GM18867 (cell line): ENCODE measurements at regions not wholly inside any gene's neighbourhood (a gene's known extent, or its start where the extent isn't known, plus 50 kb on each side); places are given as distances from the start of the nearest gene placed in this dataset.

Experiments
- ATAC-seq: cut with Tn5 transposase; IDR thresholded peaks from one replicate; pipeline ENCODE4 v1.9.1; 2021; ENCODE audit warnings: mild to moderate bottlenecking, moderate library complexity; ENCODE audit not compliant: unreplicated experiment

DNA sequence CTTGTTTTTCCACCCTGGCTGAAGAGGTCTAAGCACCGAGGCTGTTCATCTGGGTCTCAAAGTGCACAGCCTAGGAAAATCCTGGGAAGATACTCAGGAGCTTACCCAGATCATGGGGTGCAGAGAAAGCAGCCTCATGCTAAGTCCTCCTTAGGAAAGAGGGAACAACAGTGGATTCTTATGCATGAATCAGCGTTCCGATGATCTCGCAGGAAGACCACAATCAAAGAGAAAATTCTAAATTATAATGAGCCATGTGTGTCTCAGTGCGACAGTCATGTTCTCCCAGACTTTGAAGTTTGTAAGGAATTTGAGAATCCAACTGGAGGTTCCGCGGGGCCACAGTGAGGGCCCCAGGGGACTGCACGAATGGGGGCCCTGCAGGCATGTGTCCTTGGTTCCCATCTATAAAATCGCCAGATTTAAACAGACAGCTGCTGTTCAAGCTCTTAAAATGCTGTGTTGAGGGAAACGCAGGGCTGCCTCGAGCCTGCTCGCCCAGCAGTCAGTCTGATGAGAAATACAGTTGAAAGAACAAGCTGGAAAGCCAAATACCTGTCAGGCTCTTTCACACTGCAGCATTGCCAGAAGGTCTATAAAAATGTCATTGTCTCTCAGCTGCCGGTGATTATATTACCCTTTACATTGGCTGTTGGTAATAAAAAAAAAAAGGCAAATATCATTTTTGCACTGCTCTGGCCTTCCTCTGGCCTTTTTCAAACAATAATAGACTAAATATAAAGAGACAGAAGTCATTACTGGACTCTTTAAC, 152.1 kb downstream of the PMP22 start:
- no peak for ATAC-seq

DNA sequence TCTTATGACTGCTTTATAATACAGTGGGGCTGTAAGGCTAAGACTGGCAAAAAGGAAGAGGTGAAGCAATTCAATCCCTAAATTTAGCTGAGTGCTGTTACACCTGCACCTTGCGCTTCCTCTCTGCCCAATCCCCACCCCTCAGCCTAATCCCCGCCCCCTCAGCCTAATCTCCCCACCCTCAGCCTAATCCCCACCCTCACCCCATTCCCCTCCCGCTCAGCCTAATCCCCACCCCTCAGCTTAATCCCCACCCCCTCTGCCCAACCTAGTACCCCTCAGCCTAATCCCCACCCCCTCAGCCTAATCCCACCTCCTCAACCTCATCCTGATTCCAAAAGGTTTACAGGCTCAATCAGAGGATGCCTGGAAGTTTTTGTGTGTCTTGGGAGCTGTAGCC, 155.5 kb downstream of the PMP22 start:
- no peak for ATAC-seq

DNA sequence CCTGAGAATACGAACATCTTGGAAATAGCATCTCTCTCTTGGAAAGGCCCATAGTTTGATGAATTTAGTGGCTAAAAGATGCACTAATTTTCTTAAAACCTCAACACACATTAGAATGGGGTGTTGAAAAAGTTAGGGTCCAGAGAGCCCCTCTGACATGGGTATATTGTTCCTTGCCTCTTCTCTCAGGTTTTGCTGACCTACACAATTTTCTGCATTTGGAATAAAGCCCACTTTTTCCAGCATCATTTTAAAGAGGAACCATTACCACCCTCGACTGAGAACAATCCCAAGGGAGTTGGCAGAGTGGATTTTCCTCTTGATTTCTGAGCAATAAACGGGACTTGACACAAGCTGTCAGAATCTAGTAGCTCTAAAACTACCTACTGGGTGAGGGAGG, 156.1 kb downstream of the PMP22 start:
- no peak for ATAC-seq

DNA sequence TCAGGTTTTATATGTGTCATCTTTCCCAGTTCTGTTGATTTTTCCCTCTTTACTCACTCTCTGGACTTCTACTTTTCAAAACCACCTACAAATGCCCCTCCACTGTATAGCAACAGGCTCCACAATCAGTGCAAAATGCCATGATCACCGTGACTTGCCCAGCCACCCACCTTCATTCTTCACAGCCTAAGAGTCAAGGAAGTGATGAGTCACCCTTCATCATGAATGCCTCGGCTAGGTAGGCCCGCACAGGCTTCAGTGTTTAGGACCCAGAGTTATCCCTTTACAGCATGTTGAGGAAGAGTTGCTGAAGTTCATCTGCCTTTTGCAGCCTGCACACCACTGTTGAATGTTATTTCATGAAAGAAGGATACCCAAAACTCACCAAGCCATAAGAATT, 158.6 kb downstream of the PMP22 start:
- no peak for ATAC-seq

DNA sequence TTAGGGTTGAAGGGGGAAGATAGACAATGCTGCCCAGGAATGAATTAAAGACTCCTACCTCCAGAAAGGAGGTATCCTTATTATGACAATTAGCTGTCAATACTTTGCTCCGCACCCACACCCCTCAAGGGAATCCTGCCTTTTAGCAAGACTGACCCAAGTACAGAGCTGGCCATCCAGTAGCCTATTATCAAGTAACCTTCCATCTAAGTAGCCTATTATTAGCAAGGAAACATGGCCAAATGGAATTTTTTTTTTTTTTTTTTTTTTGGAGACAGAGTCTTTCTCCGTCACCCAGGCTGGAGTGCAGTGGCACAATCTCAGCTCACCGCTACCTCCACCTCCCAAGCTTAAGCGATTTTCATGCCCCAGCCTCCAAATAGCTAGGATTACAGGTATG, 161.3 kb downstream of the PMP22 start:
- ATAC-seq, result no peak

DNA sequence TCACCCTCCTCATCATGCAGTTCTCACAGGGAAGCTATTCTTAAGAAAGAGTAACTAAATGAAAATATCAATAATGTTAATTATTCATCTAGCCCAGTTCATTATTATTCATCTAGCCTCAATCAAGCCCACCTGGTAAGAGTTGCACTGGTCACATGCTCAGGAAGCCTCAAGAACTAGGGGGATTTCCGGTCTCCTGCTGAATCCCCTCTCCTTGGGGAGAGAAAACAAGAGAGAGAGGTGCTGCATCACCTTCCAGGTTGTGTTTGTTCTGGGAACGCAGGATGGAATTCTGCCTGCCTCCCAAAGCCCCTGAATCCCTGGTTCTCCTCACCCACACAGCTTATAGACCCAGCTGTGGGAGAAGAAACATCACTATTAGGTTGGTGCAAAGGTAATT, 164.0 kb downstream of the PMP22 start:
- no peak for ATAC-seq

DNA sequence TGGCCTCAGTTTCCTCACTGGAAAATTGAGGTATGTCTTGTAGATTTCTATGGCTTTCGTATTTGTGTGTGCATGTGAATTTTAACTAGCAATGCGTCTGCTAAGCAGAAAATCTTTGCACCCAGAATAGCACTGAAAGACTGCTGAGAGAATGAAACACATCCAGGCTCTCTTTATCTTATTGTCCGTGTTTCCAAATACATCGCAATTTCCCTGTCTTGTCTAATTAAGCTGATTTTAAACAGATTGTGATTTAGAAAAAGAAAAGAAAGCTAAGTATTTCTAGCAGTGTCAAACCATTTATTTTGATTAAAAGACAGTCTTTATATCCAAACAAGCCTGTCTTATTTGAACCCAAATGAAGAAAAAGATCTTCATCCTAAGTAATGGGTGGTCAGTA, 168.6 kb downstream of the PMP22 start:
- ATAC-seq, result no peak

DNA sequence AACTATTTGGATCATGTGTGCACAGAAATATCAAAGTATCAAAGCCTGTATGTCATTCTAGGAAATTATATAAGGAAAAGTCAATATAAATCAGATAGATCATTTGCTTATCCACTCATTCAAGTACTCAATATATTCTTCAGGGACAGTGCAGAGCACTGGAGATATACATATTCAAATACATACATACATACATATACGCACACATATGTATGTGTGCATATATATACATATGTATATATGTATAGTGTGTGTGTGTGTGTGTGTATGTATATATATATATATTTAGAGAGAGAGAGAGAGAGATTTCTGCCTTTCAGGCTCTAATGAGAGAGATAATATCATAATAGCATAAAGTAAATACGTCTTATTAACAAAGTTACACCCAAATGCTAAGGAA, 169.2 kb downstream of the PMP22 start:
- no peak for ATAC-seq

DNA sequence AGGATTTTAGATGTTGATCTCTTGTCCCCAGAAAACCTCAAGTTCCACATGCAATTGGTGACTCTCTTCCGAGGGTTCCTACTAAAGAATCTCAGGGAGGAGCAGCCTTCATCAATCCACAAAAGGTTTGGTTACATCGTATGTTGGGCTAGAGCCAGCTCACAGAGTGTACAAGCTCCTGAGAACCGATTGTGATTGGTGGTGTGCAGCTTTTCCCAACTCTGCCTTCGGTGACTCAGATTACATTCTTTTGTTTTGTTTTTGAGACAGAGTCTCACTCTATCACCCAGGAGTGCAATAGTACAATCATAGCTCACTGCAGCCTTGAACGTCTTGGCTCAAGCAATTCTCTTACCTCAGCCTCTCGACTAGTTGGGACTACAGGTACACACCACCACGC, 172.4 kb downstream of the PMP22 start:
- ATAC-seq, result no peak

DNA sequence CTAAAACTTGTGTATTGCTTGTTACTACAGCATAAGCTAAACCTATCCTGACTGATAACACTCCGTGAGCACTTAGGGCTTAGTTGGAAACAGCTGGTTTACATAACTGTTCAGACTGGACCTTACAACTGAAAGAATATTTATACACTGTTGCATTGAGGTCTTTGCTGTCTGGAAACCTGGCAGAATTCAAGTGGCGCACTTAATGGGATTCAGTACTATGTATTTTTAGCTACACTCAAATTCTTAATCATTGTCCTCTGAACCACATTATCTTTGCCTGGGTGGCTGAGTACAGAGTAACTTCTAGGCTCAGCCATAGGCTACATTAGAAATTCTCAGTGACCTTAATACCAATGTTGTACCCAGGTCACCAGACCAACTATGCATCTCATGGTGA, 172.9 kb downstream of the PMP22 start:
- no peak for ATAC-seq

DNA sequence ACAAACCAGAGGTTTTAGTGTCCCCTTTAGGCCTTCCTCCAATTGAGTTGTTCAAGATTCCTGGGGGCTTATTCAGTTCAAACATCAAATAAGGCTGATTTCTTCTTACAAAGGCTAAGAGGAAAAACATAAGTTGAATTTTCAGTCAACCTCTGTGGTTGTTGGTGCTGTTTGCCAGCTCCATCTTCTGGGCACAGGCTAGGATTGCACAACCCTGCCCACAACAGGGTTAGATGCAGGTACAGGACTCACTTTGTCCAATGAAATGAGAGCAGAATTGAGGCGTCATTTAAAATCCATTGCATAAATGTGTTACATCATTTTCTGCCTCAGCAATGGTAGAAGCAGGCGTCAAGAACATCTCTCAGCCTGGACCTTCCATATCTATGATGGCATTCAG, 173.3 kb downstream of the PMP22 start:
- no peak for ATAC-seq

DNA sequence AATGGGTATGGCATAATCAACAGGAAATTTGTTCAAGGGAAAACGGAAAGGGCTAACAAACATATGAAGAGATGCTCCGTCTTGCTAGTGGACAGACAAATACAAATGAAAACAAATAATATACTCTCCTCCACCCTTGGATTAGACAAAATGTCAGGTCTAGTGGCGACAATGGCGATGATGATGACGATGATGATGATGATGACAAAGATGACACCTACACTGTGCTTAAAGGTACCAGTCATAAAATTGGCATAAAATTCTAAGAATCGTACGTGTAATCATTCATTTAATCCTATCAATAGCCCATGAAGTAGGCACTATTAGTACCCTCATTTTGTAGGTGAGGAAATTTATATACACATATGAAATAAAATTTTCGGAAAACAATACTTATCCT, 174.6 kb downstream of the PMP22 start:
- ATAC-seq, result no peak

DNA sequence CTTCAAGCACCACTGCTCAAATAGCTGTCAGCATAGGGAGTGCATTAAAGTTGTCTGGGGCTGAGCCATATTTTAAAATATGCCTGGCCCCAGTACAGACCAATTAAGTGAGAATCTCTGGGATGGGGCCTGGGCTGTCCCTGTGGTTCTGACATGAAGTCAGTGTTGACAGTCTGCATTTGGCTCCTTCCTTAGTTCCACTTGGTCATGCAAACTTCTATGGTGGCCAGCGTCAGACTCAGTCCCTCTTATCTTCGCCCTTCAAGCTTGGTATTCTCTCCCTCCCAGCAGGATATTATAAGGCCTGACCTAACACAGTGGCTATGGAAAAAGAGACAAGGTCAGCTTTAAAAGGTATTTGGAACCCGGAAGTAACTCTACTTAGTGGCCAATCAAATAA, 177.2 kb downstream of the PMP22 start:
- no peak for ATAC-seq

DNA sequence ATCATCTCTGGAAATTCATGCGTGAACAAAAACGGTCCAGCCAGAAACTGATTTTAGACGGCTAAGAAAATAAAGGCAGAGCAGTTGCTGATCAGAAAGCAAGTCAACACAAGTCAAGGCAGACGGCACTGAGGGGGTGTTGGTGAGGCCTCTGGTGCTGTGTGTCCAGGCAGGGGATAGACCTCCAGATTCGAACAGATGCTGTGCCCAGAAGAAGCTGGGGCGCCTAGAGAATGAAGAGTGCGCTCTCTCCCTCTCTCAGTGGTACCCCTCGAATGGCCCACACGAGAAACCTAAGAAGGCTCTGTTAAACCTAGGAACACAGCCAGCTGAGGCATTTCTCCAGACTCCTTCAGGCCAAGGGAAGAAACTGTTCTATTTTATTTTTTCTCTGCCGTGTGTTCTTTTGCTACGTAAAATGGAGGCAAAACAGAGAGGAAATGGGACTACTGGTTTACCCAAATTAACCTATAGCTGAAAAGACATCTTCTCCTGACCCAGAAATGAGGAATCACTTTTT, 178.3 kb downstream of the PMP22 start:
- ATAC-seq, result no peak

DNA sequence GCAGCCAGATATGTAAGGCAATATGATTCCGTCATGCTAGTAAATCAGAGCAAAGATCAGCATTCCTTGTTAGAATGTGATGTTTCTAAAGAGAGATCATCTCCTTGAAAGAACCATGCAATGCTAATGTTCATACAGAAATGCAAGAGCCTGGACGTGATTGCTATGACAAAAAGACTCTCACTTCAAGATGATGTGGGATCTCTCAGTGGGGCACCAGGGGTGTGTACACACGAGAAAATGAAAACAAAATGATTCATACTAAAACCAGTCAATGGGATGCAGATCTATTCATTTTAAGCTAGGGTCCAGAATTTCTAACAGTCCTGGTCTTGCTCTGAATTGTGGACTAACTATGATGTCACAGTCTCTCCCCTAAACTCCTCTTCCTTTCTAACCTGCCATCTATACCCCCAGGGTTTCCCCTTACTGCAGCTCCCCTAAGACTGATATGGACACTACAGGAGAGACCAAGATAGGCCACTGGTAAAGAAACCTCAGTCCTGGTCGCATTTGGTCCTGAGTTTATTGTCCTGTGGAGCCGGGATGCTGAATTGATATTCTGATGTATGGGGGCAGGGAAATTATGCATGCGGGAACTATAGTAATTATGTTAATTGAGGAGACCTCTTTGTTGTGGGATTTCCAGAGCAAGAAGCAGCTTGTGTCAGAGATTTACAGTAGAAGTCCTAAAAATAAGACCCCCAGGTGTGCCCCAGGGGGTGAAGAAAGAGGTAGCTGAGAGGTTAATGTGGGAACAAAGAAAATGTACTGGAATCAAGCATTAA, 179.0 kb downstream of the PMP22 start:
- no peak for ATAC-seq

DNA sequence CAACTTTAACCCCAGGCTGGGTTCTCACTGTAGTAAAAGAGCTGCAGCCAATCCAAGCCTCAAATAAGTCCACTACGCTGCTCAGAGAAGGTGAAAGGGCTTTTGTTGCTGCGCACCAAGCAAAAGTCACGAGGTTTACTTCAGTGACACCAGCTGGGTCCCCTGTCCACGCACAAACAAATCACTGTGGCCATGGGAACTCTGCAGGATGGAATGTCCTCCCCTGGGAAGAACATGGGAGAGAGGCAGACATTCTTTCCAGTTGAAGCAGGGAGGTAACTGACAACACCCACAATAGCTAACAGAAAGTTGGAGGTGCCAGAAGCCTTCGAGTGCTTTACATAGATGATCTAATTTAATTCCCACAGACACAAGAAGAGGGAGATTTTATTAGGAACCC, 181.9 kb downstream of the PMP22 start:
- no peak for ATAC-seq

DNA sequence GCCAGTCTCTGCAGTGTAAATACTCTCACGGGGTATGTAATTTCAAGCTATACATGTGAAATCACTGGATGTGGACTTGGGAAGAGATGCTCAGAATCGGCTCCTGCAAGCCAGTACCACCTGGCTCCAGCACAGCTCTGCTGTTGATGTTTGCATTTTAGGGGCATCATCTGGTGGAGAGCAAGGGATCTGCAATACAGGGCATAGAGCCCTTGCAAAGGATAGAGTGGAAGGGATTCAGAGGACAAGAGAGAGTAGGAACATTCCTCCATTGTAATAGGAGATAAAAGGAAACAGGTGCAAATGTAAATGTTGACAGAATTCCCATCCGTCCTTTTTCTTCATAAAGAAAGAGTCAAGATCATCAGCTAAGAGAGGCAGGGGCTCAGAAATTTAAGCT, 184.1 kb downstream of the PMP22 start:
- no peak for ATAC-seq

DNA sequence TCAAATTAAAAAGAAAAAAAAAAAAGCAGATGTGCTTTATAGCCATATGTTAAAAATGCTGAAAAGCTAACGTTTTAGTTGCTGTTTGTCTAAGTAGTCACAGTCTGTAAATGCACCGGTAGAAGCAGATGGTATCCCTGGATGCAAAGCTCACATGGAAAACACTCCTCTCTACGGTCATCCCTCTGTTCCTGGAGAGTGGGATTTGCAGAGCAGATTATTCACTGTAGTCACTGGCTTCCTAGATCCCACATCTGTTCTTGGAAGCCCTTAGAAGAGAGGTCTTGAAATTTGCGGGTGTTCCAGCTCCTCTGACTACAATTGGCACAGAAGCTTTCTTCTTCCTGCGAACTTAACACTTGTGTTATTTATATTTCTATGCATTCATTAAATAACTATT, 186.6 kb downstream of the PMP22 start:
- no peak for ATAC-seq

DNA sequence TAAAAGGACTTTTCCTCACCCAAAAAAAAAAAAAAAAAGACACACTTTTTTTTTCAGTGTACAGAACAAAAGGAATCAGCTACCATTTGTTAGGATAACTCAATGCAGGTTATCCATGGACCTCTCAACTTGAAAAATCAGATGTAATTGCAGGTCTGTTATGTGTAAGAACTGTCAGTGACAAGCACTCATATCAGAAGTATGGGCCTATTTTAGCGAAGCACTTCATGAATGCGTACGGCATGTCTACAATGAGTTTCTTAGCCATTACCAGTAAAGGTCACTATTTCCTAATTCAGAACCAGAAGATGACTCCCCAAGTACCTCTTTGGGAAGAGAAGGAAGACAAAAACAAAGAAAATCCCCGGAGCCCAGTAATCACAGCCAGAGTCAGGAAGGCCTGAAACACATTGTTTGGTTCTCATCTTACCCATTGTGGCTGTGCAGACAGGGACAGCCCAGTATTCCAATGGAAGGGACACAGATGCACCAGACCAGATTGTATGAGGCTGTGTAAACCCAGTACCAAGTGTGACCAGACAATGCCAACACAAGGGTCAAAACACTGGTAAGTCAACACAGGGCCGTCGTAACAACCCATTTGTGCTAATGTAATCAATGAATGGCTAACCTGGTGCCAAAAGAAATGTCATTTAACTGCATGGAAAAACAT, 188.0 kb downstream of the PMP22 start:
- no peak for ATAC-seq

DNA sequence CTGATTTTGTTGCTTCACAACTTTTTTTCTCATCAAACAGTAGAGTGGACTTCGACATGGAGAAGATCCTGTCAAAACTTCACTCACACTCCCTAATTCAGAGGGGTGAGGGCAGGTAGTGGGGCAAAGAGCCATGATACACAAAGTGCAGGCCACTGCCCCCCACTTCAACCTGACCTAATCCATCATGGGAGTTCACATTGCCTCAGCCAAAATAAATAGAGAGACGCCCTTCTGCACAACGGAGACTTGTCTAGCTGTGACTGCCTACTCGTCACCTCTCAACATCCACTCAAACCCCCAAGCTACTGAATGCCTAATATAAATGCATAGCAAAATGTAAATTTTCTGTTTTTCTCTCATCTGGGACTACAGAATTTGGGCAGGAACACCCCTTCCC, 213.2 kb downstream of the PMP22 start:
- no peak for ATAC-seq

DNA sequence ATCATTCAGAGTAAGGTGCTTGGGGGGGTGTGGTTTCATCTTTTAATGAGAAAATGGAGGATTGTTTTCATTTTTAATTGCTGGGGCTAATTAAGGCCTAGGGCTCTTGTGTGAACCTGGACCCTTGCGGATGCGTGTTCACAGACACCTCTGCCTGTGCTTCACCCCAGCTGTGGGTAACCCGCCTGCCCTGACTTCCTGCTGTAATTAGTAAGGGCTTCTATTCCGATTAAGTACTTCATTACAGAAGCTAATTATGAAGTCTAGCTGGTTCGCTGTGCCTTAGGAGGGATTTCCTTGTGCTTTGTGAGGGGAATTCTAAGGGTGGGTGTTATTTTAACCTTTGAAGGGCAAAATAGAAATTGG, 215.3 kb downstream of the PMP22 start:
- no peak for ATAC-seq
